PC-3 (cell line): ENCODE measurements at regions not wholly inside any gene's neighbourhood (a gene's known extent, or its start where the extent isn't known, plus 50 kb on each side); places are given as distances from the start of the nearest gene placed in this dataset.

ENCODE experiments used
- ATAC-seq: fragments of 200-7000 bp; cut with Tn5 transposase; 2 replicates; pipeline ENCODE4 v1.9.1; 2020; ENCODE audit warnings: mild to moderate bottlenecking, moderate library complexity
- BruUV-seq: library from RNA; stranded (reverse); fragments of 400-500 nt; replicated peaks from 2 replicates; lab custom pipeline; 2021; lab: Mats Ljungman, UMichigan
- CTCF ChIA-PET: fragments of 300-600 bp; sonication (Branson Sonifier 250); formaldehyde crosslinking; loops from one replicate; lab custom pipeline; 2022; ENCODE audit warnings: antibody characterized with exemption; lab: Charles Lee
- POLR2A ChIA-PET: fragments of 300-600 bp; sonication (Branson Sonifier 250); formaldehyde crosslinking; loops from one replicate; lab custom pipeline; 2022; ENCODE audit warnings: antibody characterized with exemption; ENCODE audit not compliant: unreplicated experiment; lab: Charles Lee
- DNase-seq: peaks from one replicate; pipeline ENCODE4 v3.0.0-alpha.2; 2015
- H2AFZ ChIP-seq: fragments of 300-600 bp; sonication (generic); 2 replicates; pipeline ENCODE4 v1.6.0; 2016; ENCODE audit warnings: antibody characterized with exemption, low read length
- H3F3A ChIP-seq: fragments of 300-600 bp; sonication (generic); one replicate; pipeline ENCODE4 v1.6.0; 2017; ENCODE audit warnings: antibody characterized with exemption, low read length, control low read depth, mild to moderate bottlenecking; ENCODE audit not compliant: unreplicated experiment
- H3K27ac ChIP-seq: fragments of 300-600 bp; sonication (generic); 2 replicates; pipeline ENCODE4 v1.5.1; 2016; ENCODE audit warnings: mild to moderate bottlenecking, low read length
- H3K27me3 ChIP-seq: fragments of 300-600 bp; sonication (generic); 2 replicates; pipeline ENCODE4 v1.6.1; 2016; ENCODE audit warnings: low read length, mixed read lengths
- H3K36me3 ChIP-seq: fragments of 300-600 bp; sonication (generic); 2 replicates; pipeline ENCODE4 v1.6.1; 2016; ENCODE audit warnings: low read depth, mixed run types, low read length, mixed read lengths
- H3K4me1 ChIP-seq: fragments of 300-600 bp; sonication (generic); 2 replicates; pipeline ENCODE4 v1.5.1; 2016; ENCODE audit warnings: low read length; ENCODE audit not compliant: insufficient read depth
- H3K4me2 ChIP-seq: fragments of 300-600 bp; sonication (generic); 2 replicates; pipeline ENCODE4 v1.6.0; 2016; ENCODE audit warnings: low read length
- H3K4me3 ChIP-seq: fragments of 300-600 bp; sonication (generic); 2 replicates; pipeline ENCODE4 v1.5.1; 2016; ENCODE audit warnings: mild to moderate bottlenecking, low read length, mixed read lengths
- H3K79me2 ChIP-seq: fragments of 300-600 bp; sonication (generic); 2 replicates; pipeline ENCODE4 v1.6.1; 2017; ENCODE audit warnings: low read length, mixed read lengths
- H3K9ac ChIP-seq: fragments of 300-600 bp; sonication (generic); 2 replicates; pipeline ENCODE4 v1.6.0; 2016; ENCODE audit warnings: mild to moderate bottlenecking, low read length
- H3K9me2 ChIP-seq: fragments of 300-600 bp; sonication (generic); replicated peaks from 2 replicates; pipeline ENCODE4 v1.6.1; 2016; ENCODE audit warnings: mixed run types, low read length, mixed read lengths
- H3K9me3 ChIP-seq: fragments of 300-600 bp; sonication (generic); 2 replicates; pipeline ENCODE4 v1.6.1; 2016; ENCODE audit warnings: low read length, mixed read lengths
- H4K20me1 ChIP-seq: fragments of 300-600 bp; sonication (generic); 2 replicates; pipeline ENCODE4 v1.6.1; 2016; ENCODE audit warnings: low read length, mixed read lengths
- EZH2 ChIP-seq: fragments of 300-600 bp; sonication (generic); IDR thresholded peaks from one replicate; pipeline ENCODE4 v1.6.1; 2017; ENCODE audit warnings: antibody characterized with exemption, mild to moderate bottlenecking, low read length; ENCODE audit not compliant: unreplicated experiment
- EZH2phosphoT487 ChIP-seq: fragments of 300-600 bp; sonication (generic); IDR thresholded peaks from 2 replicates; pipeline ENCODE4 v1.6.1; 2018; ENCODE audit warnings: mild to moderate bottlenecking, antibody characterized with exemption, low read length, borderline replicate concordance
- intact Hi-C: fragments of 100-400 bp; cut with micrococcal nuclease; formaldehyde crosslinking; loops from 2 replicates; pipeline ENCODE4 v1.9.0; 2023
- TF ChIP-seq, protein P1 (sequence below): fragments of 300-600 bp; sonication (generic); conservative IDR thresholded peaks from 2 replicates; pipeline ENCODE4 v1.5.1; 2017; ENCODE audit warnings: antibody characterized with exemption, low read depth, mild to moderate bottlenecking, low read length

DNA sequence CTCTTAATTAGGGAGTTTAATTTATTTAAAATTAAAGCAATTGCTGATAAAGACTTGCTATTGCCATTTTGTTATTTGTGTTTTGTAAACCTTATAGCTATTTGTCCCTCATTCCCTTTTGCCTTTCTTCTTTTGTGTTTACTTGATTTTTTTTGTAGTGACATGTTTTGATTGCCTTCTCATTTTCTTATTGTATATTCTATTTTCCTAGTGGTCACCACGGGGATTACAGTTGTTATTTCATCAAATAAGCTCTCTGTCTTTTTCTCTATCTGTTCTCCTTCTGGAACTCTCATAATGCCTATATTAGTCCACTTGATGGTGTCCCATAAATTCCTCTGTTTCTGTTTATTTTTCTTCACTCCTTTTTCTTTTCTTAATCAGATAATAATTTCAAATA, 64.4 kb upstream of the FRY start:
- POLR2A ChIA-PET = no interaction called here
- Histone ChIP-seq H3K4me2 (no peak overlapping the region), H3K4me1 (no peaks in the 10 kb centered on the region; the same call in 1 of the 2 replicates), H3K9ac (no peak overlapping the region), H3K36me3 (no peaks in the 10 kb centered on the region), H3K9me2 (no peaks in the 10 kb centered on the region), H3K27me3 (no peaks in the 10 kb centered on the region), H3K4me3 (no peak overlapping the region), H4K20me1 (no peaks in the 10 kb centered on the region), H2AFZ (no peak overlapping the region), H3F3A (no peaks in the 10 kb centered on the region), H3K9me3 (no peaks in the 10 kb centered on the region), H3K27ac (no peak overlapping the region), H3K79me2 (no peaks in the 10 kb centered on the region)
- ATAC-seq (no peak), DNase-seq (no peak)
- intact Hi-C loops = no loop called here
- CTCF ChIA-PET = no interaction called here
- BruUV-seq = no TSS peak
- TF ChIP-seq EZH2 = no peak
- TF ChIP-seq, protein P1, sequence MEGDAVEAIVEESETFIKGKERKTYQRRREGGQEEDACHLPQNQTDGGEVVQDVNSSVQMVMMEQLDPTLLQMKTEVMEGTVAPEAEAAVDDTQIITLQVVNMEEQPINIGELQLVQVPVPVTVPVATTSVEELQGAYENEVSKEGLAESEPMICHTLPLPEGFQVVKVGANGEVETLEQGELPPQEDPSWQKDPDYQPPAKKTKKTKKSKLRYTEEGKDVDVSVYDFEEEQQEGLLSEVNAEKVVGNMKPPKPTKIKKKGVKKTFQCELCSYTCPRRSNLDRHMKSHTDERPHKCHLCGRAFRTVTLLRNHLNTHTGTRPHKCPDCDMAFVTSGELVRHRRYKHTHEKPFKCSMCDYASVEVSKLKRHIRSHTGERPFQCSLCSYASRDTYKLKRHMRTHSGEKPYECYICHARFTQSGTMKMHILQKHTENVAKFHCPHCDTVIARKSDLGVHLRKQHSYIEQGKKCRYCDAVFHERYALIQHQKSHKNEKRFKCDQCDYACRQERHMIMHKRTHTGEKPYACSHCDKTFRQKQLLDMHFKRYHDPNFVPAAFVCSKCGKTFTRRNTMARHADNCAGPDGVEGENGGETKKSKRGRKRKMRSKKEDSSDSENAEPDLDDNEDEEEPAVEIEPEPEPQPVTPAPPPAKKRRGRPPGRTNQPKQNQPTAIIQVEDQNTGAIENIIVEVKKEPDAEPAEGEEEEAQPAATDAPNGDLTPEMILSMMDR = peak; percentile 14; the same call in 1 of the 2 replicates
- TF ChIP-seq EZH2phosphoT487 = no peak

GRCh38 chr13:31968473-31968872, 63.1 kb upstream of the FRY start:
- Histone ChIP-seq H3K27ac (no peak overlapping the region), H3K27me3 (no peaks in the 10 kb centered on the region), H3K4me3 (no peak overlapping the region), H3K9ac (no peak overlapping the region), H4K20me1 (no peaks in the 10 kb centered on the region), H3K36me3 (no peaks in the 10 kb centered on the region), H3K9me2 (no peaks in the 10 kb centered on the region), H3K79me2 (no peaks in the 10 kb centered on the region), H3F3A (no peaks in the 10 kb centered on the region), H3K4me1 (no peaks in the 10 kb centered on the region; the same call in 1 of the 2 replicates), H3K4me2 (no peak overlapping the region), H3K9me3 (no peaks in the 10 kb centered on the region), H2AFZ (no peak overlapping the region)
- intact Hi-C loops = no loop called here
- no peak for DNase-seq
- ChIA-PET POLR2A (no interaction called here), CTCF (no interaction called here)
- ATAC-seq = no peak
- TF ChIP-seq EZH2phosphoT487 (no peak), EZH2 (no peak)
- TF ChIP-seq, protein P1 = no peak
- BruUV-seq = no TSS peak

- no peak overlapping the region for H3K4me3 ChIP-seq
- no peaks in the 10 kb centered on the region for H3K27me3 ChIP-seq
- DNase-seq (peak; percentile 21), ATAC-seq (no peak)
- H3K79me2 ChIP-seq = no peaks in the 10 kb centered on the region
- no peaks in the 10 kb centered on the region for H3K9me2 ChIP-seq
- intact Hi-C loops = no loop called here
- H4K20me1 ChIP-seq = no peaks in the 10 kb centered on the region
- CTCF ChIA-PET = no interaction called here
- no peaks in the 10 kb centered on the region; the same call in 1 of the 2 replicates for H3K4me1 ChIP-seq
- H2AFZ ChIP-seq = no peak overlapping the region
- H3K9ac ChIP-seq = no peak overlapping the region
- BruUV-seq = no TSS peak
- H3K9me3 ChIP-seq = no peaks in the 10 kb centered on the region
- H3K36me3 ChIP-seq = no peaks in the 10 kb centered on the region
- H3F3A ChIP-seq = no peaks in the 10 kb centered on the region
- no peak overlapping the region for H3K4me2 ChIP-seq
- POLR2A ChIA-PET = no interaction called here
- TF ChIP-seq EZH2 (no peak), EZH2phosphoT487 (no peak)
- TF ChIP-seq, protein P1 = no peak
- no peak overlapping the region for H3K27ac ChIP-seq
These were observed 61.2 kb upstream of the FRY start for GRCh38 chr13:31970231-31970930.
